GM19455 (cell line): ENCODE measurements at regions not wholly inside any gene's neighbourhood (a gene's known extent, or its start where the extent isn't known, plus 50 kb on each side); places are given as distances from the start of the nearest gene placed in this dataset.
"Not testable (repeated sequence)": the region's sequence is repeated elsewhere in the genome, so short reads cannot be mapped to it uniquely, and the experiment has no call there.

Source experiments
- ATAC-seq: cut with Tn5 transposase; IDR thresholded peaks from one replicate; pipeline ENCODE4 v1.9.1; 2021; ENCODE audit not compliant: unreplicated experiment

GRCh38 chr13:80726868-80727267, 385.9 kb upstream of the SPRY2 start:
- no peak for ATAC-seq

GRCh38 chr13:80721689-80722088, 380.8 kb upstream of the SPRY2 start:
- no peak for ATAC-seq

- no peak for ATAC-seq
Observed at GRCh38 chr13:80718970-80719369, 378.0 kb upstream of the SPRY2 start.

GRCh38 chr13:80717776-80718175, 376.9 kb upstream of the SPRY2 start:
- no peak for ATAC-seq

GRCh38 chr13:80716610-80717081, 375.7 kb upstream of the SPRY2 start:
- no peak for ATAC-seq

- ATAC-seq: no peak
Observed at GRCh38 chr13:80712026-80712425, 371.1 kb upstream of the SPRY2 start.

- no peak for ATAC-seq
Observed at GRCh38 chr13:80708791-80709190, 367.9 kb upstream of the SPRY2 start.

- ATAC-seq: no peak
Observed at GRCh38 chr13:80707000-80707983, 366.4 kb upstream of the SPRY2 start.

GRCh38 chr13:80706164-80706471, 365.2 kb upstream of the SPRY2 start:
- no peak for ATAC-seq

GRCh38 chr13:80705371-80706163, 364.6 kb upstream of the SPRY2 start:
- ATAC-seq: no peak

- no peak for ATAC-seq
Observed at GRCh38 chr13:80704369-80704768, 363.4 kb upstream of the SPRY2 start.

- ATAC-seq: no peak
Observed at GRCh38 chr13:80695841-80696240, 354.9 kb upstream of the SPRY2 start.

GRCh38 chr13:80691814-80692213, 350.9 kb upstream of the SPRY2 start:
- not testable (repeated sequence) for ATAC-seq

GRCh38 chr13:80690208-80690607, 349.3 kb upstream of the SPRY2 start:
- ATAC-seq: no peak

- no peak for ATAC-seq
Observed at GRCh38 chr13:80688593-80688992, 347.7 kb upstream of the SPRY2 start.

GRCh38 chr13:80685942-80686341, 345.0 kb upstream of the SPRY2 start:
- no peak for ATAC-seq

- ATAC-seq: no peak
Observed at GRCh38 chr13:80684217-80684991, 343.5 kb upstream of the SPRY2 start.

GRCh38 chr13:80680786-80681366, 339.9 kb upstream of the SPRY2 start:
- no peak for ATAC-seq

- no peak for ATAC-seq
Observed at GRCh38 chr13:80679423-80679822, 338.5 kb upstream of the SPRY2 start.

- ATAC-seq: no peak
Observed at GRCh38 chr13:80677227-80677626, 336.3 kb upstream of the SPRY2 start.

GRCh38 chr13:80675442-80675841, 334.5 kb upstream of the SPRY2 start:
- not testable (repeated sequence) for ATAC-seq
